GM23248 (cell line): ENCODE measurements at regions not wholly inside any gene's neighbourhood (a gene's known extent, or its start where the extent isn't known, plus 50 kb on each side); places are given as distances from the start of the nearest gene placed in this dataset.

Experiments used
- EZH2 ChIP-seq: fragments of 200-600 bp; sonication (generic); IDR thresholded peaks from 2 replicates; pipeline ENCODE4 v1.6.1; 2018; ENCODE audit warnings: antibody characterized with exemption, mild to moderate bottlenecking; ENCODE audit not compliant: insufficient read depth, poor library complexity, severe bottlenecking
- EZH2phosphoT487 ChIP-seq: fragments of 200-600 bp; sonication (generic); IDR thresholded peaks from 2 replicates; pipeline ENCODE4 v1.6.1; 2018; ENCODE audit warnings: antibody characterized with exemption, moderate library complexity, mild to moderate bottlenecking, low read depth; ENCODE audit not compliant: insufficient read depth

- no peak for TF ChIP-seq EZH2
- no peak for TF ChIP-seq EZH2phosphoT487
Observed at GRCh38 chr9:110095161-110095595, 112.8 kb downstream of the C9orf152 start.
